ENCODE measurements at regions not wholly inside any gene's neighbourhood (a gene's known extent, or its start where the extent isn't known, plus 50 kb on each side); places are given as distances from the start of the nearest gene placed in this dataset.

GRCh38 chr20:57840504-57841296 is 130.9 kb upstream of the PMEPA1 start:
- no peaks in the 10 kb centered on the region for H3K36me3 ChIP-seq (ENCODE audit: control insufficient read depth in 4 of 4, insufficient read depth in 4 of 4, low read length in 4 of 4)
- H3K4me3 ChIP-seq: no peak overlapping the region
- ATAC-seq (ENCODE audit: insufficient read depth, low FRiP score) (no peak), DNase-seq (no peak)
- WGBS, 2 donors: 92 to 95% methylated on average over 19 of the region's 19 CpGs
- no peaks in the 10 kb centered on the region for H3K9me3 ChIP-seq (ENCODE audit: control insufficient read depth in 4 of 4, insufficient read depth in 3 of 4, low read length in 3 of 4)
- H3K9ac ChIP-seq (ENCODE audit: insufficient read depth in 1 of 2, low read length in 2 of 2): no peak overlapping the region
- peaks cover 0 to 38% (median 5%) of the 10 kb centered on the region in 5 donors for H3K4me1 ChIP-seq (ENCODE audit: control insufficient read depth in 5 of 5, insufficient read depth in 5 of 5, low read length in 5 of 5)
- H3K27me3 ChIP-seq (ENCODE audit: control insufficient read depth in 3 of 3, insufficient read depth in 3 of 3, low read length in 2 of 3): no peaks in the 10 kb centered on the region
- no peak overlapping the region for H3K27ac ChIP-seq (ENCODE audit: low read depth in 1 of 2, low read length in 1 of 2)
- TF ChIP-seq CTCF (IDR thresholded peaks at IDR 0.05; ENCODE audit: control extremely low read depth, extremely low read depth): no peak

GRCh38 chr20:57840066-57840465 is 130.3 kb upstream of the PMEPA1 start:
- TF ChIP-seq CTCF (IDR thresholded peaks at IDR 0.05; ENCODE audit: control extremely low read depth, extremely low read depth): no peak

GRCh38 chr20:57838670-57839151 is 128.9 kb upstream of the PMEPA1 start:
- H3K4me3 ChIP-seq: no peak overlapping the region
- peaks cover 0 to 38% (median 5%) of the 10 kb centered on the region in 5 donors for H3K4me1 ChIP-seq (ENCODE audit: control insufficient read depth in 5 of 5, insufficient read depth in 5 of 5, low read length in 5 of 5)
- DNase-seq (peak; percentile 77 to 83 (median 82)), ATAC-seq (ENCODE audit: insufficient read depth, low FRiP score) (no peak)
- no peaks in the 10 kb centered on the region for H3K9me3 ChIP-seq (ENCODE audit: control insufficient read depth in 4 of 4, insufficient read depth in 3 of 4, low read length in 3 of 4)
- no peak for TF ChIP-seq CTCF (IDR thresholded peaks at IDR 0.05; ENCODE audit: control extremely low read depth, extremely low read depth)
- H3K9ac ChIP-seq (ENCODE audit: insufficient read depth in 1 of 2, low read length in 2 of 2): no peak overlapping the region
- H3K27me3 ChIP-seq (ENCODE audit: control insufficient read depth in 3 of 3, insufficient read depth in 3 of 3, low read length in 2 of 3): no peaks in the 10 kb centered on the region
- no peak overlapping the region for H3K27ac ChIP-seq (ENCODE audit: low read depth in 1 of 2, low read length in 1 of 2)
- WGBS, 2 donors: 74 to 87% methylated on average over 18 of the region's 18 CpGs
- no peaks in the 10 kb centered on the region for H3K36me3 ChIP-seq (ENCODE audit: control insufficient read depth in 4 of 4, insufficient read depth in 4 of 4, low read length in 4 of 4)

More at GRCh38 chr20:57840066-57840465, 130.3 kb upstream of the PMEPA1 start:
- DNase-seq (peak; percentile 34 to 52 (median 47)), ATAC-seq (ENCODE audit: insufficient read depth, low FRiP score) (no peak)
- H3K27me3 ChIP-seq (ENCODE audit: control insufficient read depth in 3 of 3, insufficient read depth in 3 of 3, low read length in 2 of 3): no peaks in the 10 kb centered on the region
- H3K4me1 ChIP-seq (ENCODE audit: control insufficient read depth in 5 of 5, insufficient read depth in 5 of 5, low read length in 5 of 5): peaks cover 0 to 44% (median 5%) of the 10 kb centered on the region in 5 donors
- H3K9me3 ChIP-seq (ENCODE audit: control insufficient read depth in 4 of 4, insufficient read depth in 3 of 4, low read length in 3 of 4): no peaks in the 10 kb centered on the region
- H3K4me3 ChIP-seq: no peak overlapping the region
- no peaks in the 10 kb centered on the region for H3K36me3 ChIP-seq (ENCODE audit: control insufficient read depth in 4 of 4, insufficient read depth in 4 of 4, low read length in 4 of 4)
- no peak overlapping the region for H3K27ac ChIP-seq (ENCODE audit: low read depth in 1 of 2, low read length in 1 of 2)
- WGBS, 2 donors: 93 to 96% methylated on average over 10 of the region's 10 CpGs
- no peak overlapping the region for H3K9ac ChIP-seq (ENCODE audit: insufficient read depth in 1 of 2, low read length in 2 of 2)

Measured in lung (tissue), 11 donors.